GM12878 (cell line): ENCODE measurements at regions not wholly inside any gene's neighbourhood (a gene's known extent, or its start where the extent isn't known, plus 50 kb on each side); places are given as distances from the start of the nearest gene placed in this dataset.

Experiments
- JUND ChIP-seq: IDR thresholded peaks from 2 replicates; pipeline ENCODE4 v1.6.1; 2012; ENCODE audit warnings: low read depth, mild to moderate bottlenecking, low read length, improper control_type of control experiment, moderate library complexity
- POLR2AphosphoS5 ChIP-seq: IDR thresholded peaks from 2 replicates; pipeline ENCODE4 v1.6.1; 2011; ENCODE audit warnings: mild to moderate bottlenecking, low read length, inconsistent platforms
- SREBF2 ChIP-seq: IDR thresholded peaks from 2 replicates; pipeline ENCODE4 v1.6.1; 2012; ENCODE audit warnings: mild to moderate bottlenecking, low read length

GRCh38 chr5:58322453-58322852 lies 137.4 kb downstream of the PLK2 start:
- TF ChIP-seq POLR2AphosphoS5 (no peak), SREBF2 (no peak), JUND (no peak)
